Ectodermal cell (in vitro differentiated cells): ENCODE measurements at regions not wholly inside any gene's neighbourhood (a gene's known extent, or its start where the extent isn't known, plus 50 kb on each side); places are given as distances from the start of the nearest gene placed in this dataset.

Source experiments
- H3K27ac ChIP-seq: 2 replicates; pipeline ENCODE4 v1.7.0; 2013; ENCODE audit warnings: mild to moderate bottlenecking, low read depth, low read length; ENCODE audit not compliant: insufficient read depth, poor library complexity, severe bottlenecking
- H3K27me3 ChIP-seq: 2 replicates; pipeline ENCODE4 v1.7.0; 2013; ENCODE audit warnings: mild to moderate bottlenecking, low read length; ENCODE audit not compliant: insufficient read depth, control insufficient read depth, poor library complexity, severe bottlenecking
- H3K36me3 ChIP-seq: one replicate; pipeline ENCODE4 v1.7.0; 2013; ENCODE audit warnings: low read length; ENCODE audit not compliant: control insufficient read depth, insufficient read depth
- H3K4me1 ChIP-seq: one replicate; pipeline ENCODE4 v1.7.0; 2013; ENCODE audit warnings: low read length; ENCODE audit not compliant: control insufficient read depth, insufficient read depth
- H3K4me3 ChIP-seq: 2 replicates; pipeline ENCODE4 v1.7.0; 2013; ENCODE audit warnings: low read depth, low read length, control low read depth; ENCODE audit not compliant: insufficient read depth
- H3K9me3 ChIP-seq: 2 replicates; pipeline ENCODE4 v1.7.0; 2013; ENCODE audit warnings: mild to moderate bottlenecking, low read length, moderate library complexity; ENCODE audit not compliant: control insufficient read depth
- WGBS, 2 experiments: methylation state at CpG; one replicate each; pipeline ENCODE4 v1.1.7; 2013; ENCODE audit warnings: missing lambda C conversion rate in 2 of 2; 5-methylcytosine and 5-hydroxymethylcytosine counted together

DNA sequence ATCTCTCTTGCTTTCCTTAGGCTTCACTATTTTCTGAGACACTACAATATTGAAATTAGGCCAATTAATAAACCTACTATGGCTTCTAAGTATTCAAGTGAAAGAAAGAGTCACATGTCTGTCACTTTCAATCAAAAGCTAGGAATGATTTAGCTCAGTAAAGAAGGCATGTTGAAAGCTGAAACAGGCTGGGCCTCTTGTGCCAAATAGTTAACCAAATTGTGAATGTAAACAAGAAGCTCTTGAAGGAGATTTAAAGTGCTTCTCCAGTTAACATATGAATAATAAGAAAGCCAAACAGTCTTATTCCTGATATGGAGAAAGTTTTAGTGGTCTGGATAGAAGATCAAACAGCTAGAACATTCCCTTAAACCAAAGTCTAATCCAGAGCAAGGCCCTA is 236.3 kb downstream of the OTOR start:
- H3K4me3 ChIP-seq, result no peak overlapping the region
- H3K4me1 ChIP-seq, result no peaks in the 10 kb centered on the region
- H3K27me3 ChIP-seq, result no peaks in the 10 kb centered on the region
- H3K9me3 ChIP-seq, result no peaks in the 10 kb centered on the region
- no peaks in the 10 kb centered on the region for H3K36me3 ChIP-seq
- H3K27ac ChIP-seq, result no peak overlapping the region

- no peaks in the 10 kb centered on the region for H3K9me3 ChIP-seq
- no peaks in the 10 kb centered on the region for H3K4me1 ChIP-seq
- H3K27me3 ChIP-seq, result no peaks in the 10 kb centered on the region
- no peak overlapping the region for H3K4me3 ChIP-seq
- H3K36me3 ChIP-seq, result no peaks in the 10 kb centered on the region
- H3K27ac ChIP-seq, result no peak overlapping the region
- 88 to 89% methylated on average over 7 of the region's 7 CpGs for WGBS, 2 experiments
Measured at GRCh38 chr20:17003170-17003870, 223.5 kb upstream of the PCSK2 start.

DNA sequence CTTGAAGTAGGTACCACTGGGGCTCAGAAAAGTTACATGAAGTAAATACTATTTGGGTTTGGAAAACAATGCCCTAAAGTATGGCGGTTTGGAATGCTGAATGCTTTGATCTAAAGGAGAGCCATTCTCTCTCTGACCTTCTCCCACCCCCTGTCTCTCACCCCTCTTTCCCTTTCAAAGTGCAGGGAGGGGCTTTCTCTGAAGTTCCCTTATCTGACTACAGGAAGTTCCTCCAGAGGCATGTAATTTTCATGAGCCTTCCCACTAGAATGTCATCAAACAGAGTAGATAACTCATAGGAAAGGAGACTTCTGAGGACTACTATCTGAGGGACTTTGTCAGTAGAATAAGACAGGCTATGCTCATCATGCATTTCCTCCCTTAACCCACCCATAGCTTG is 216.7 kb upstream of the PCSK2 start:
- H3K27me3 ChIP-seq, result no peaks in the 10 kb centered on the region
- peaks cover 5% of the 10 kb centered on the region for H3K4me1 ChIP-seq
- no peak overlapping the region for H3K4me3 ChIP-seq
- H3K9me3 ChIP-seq, result no peaks in the 10 kb centered on the region
- no peak overlapping the region for H3K27ac ChIP-seq
- no peaks in the 10 kb centered on the region for H3K36me3 ChIP-seq
- 60 to 68% methylated on average over 1 of the region's 1 CpG for WGBS, 2 experiments

DNA sequence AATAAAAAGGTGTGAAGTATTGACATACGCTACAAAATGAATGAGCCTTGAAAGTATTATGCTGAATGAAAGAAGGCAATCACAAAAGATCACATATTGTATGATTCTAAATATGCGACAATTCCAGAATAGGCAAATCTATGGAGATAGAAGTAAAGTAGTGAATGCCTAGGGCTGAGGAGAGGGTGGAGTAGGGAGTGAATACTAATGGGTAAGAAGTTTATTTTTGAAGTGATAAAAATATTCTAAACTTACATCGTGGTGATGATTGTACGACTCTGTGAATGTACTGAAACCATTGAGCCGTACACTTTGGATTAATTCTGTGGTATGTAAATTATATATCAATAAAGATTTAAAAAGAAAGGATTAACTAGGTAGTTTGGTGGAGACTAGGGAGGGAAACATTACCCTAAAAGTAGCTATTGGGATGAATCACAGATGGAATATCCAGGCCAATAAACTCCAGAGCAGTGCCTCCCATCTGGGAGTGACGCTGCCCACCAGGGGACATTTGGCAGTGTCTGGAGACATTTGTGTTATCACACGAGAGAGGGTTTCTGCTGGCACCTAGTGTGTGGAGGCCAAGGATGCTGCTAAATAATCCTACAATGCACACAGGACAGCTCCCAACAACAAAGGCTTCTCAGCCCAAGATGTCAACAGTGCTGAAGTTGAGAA is 214.2 kb upstream of the PCSK2 start:
- Histone ChIP-seq H3K27ac (no peak overlapping the region), H3K36me3 (no peaks in the 10 kb centered on the region), H3K4me3 (no peak overlapping the region), H3K4me1 (peaks cover 5% of the 10 kb centered on the region), H3K9me3 (no peaks in the 10 kb centered on the region), H3K27me3 (no peaks in the 10 kb centered on the region)
- 90 to 93% methylated on average over 5 to 7 of the region's 7 CpGs for WGBS, 2 experiments

- no peaks in the 10 kb centered on the region for H3K36me3 ChIP-seq
- peaks cover 9% of the 10 kb centered on the region for H3K4me1 ChIP-seq
- H3K27me3 ChIP-seq, result no peaks in the 10 kb centered on the region
- no peaks in the 10 kb centered on the region for H3K9me3 ChIP-seq
- WGBS, 2 experiments, result 56 to 57% methylated on average over 4 of the region's 5 CpGs
- H3K27ac ChIP-seq, result no peak overlapping the region
- H3K4me3 ChIP-seq, result no peak overlapping the region
Measured at GRCh38 chr20:17014217-17014616, 212.6 kb upstream of the PCSK2 start.

DNA sequence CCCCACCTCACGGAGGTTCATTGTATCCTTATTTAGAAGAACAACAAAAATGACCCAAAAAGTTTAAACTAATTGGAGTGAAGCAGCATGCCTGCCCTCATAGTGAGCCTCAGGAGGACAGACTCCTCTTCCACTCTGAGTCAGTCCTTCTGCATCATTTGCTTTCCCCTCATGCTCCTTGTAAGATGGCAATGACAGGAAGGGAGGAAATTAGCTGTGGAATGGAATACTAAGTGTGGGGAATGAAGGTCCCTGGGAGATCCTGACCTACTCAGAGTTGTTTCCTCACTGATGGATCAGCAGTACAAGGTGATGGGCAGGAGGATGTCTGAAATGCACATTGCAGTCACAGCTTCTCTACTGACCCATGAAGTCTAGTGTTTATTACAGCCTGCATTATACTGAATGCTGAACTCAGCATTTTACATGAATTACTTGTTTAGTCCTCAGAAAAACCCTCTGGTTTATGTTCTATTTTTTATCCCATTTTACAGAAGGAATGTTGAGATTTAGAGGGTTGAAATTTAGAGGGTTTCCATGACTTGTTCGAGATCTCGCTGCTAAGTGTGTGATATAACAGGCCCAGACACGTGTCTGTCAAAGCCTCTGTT is 212.0 kb upstream of the PCSK2 start:
- H3K36me3 ChIP-seq, result no peaks in the 10 kb centered on the region
- 88 to 94% methylated on average over 4 of the region's 4 CpGs for WGBS, 2 experiments
- H3K4me1 ChIP-seq, result peaks cover 9% of the 10 kb centered on the region
- no peak overlapping the region for H3K4me3 ChIP-seq
- H3K27ac ChIP-seq, result no peak overlapping the region
- no peaks in the 10 kb centered on the region for H3K27me3 ChIP-seq
- H3K9me3 ChIP-seq, result no peaks in the 10 kb centered on the region

- no peak overlapping the region for H3K4me3 ChIP-seq
- H3K27me3 ChIP-seq, result no peaks in the 10 kb centered on the region
- H3K4me1 ChIP-seq, result peaks cover 10% of the 10 kb centered on the region
- H3K9me3 ChIP-seq, result no peaks in the 10 kb centered on the region
- 94 to 100% methylated on average over 1 to 2 of the region's 2 CpGs for WGBS, 2 experiments
- H3K36me3 ChIP-seq, result no peaks in the 10 kb centered on the region
- no peak overlapping the region for H3K27ac ChIP-seq
Measured at GRCh38 chr20:17017232-17017631, 209.6 kb upstream of the PCSK2 start.

- H3K4me3 ChIP-seq, result no peak overlapping the region
- no peaks in the 10 kb centered on the region for H3K9me3 ChIP-seq
- H3K4me1 ChIP-seq, result peaks cover 47% of the 10 kb centered on the region
- H3K27ac ChIP-seq, result no peak overlapping the region
- H3K36me3 ChIP-seq, result no peaks in the 10 kb centered on the region
- H3K27me3 ChIP-seq, result no peaks in the 10 kb centered on the region
Measured at GRCh38 chr20:17021481-17021880, 205.4 kb upstream of the PCSK2 start.

- Histone ChIP-seq H3K27ac (peak overlapping the region; percentile 50), H3K9me3 (no peaks in the 10 kb centered on the region)
- WGBS, 2 experiments, result 51 to 53% methylated on average over 1 of the region's 1 CpG
Measured at GRCh38 chr20:17023036-17023435, 203.8 kb upstream of the PCSK2 start.

GRCh38 chr20:17023806-17024205 is 203.0 kb upstream of the PCSK2 start:
- H3K36me3 ChIP-seq, result no peaks in the 10 kb centered on the region
- H3K4me1 ChIP-seq, result peaks cover 43% of the 10 kb centered on the region
- H3K27ac ChIP-seq, result peak overlapping the region; percentile 78
- H3K4me3 ChIP-seq, result no peak overlapping the region
- H3K27me3 ChIP-seq, result no peaks in the 10 kb centered on the region
- 10 to 14% methylated on average over 8 of the region's 8 CpGs for WGBS, 2 experiments
- no peaks in the 10 kb centered on the region for H3K9me3 ChIP-seq

More at GRCh38 chr20:17023036-17023435, 203.8 kb upstream of the PCSK2 start:
- no peaks in the 10 kb centered on the region for H3K36me3 ChIP-seq
- H3K27me3 ChIP-seq, result no peaks in the 10 kb centered on the region
- H3K4me3 ChIP-seq, result no peak overlapping the region
- peaks cover 47% of the 10 kb centered on the region for H3K4me1 ChIP-seq
